ENCODE measurements at regions not wholly inside any gene's neighbourhood (a gene's known extent, or its start where the extent isn't known, plus 50 kb on each side); places are given as distances from the start of the nearest gene placed in this dataset.

- no peaks in the 10 kb centered on the region for H3K4me1 ChIP-seq (ENCODE audit: insufficient read depth, low read length, poor library complexity, severe bottlenecking)
Observed at GRCh38 chr3:76657909-76658308, 382.0 kb upstream of the ROBO2 start.

GRCh38 chr3:76661527-76662250, 378.2 kb upstream of the ROBO2 start:
- Histone ChIP-seq H3K4me3 (ENCODE audit: low read length, poor library complexity, severe bottlenecking) (no peak overlapping the region), H3K4me2 (ENCODE audit: low read depth, low read length, poor library complexity, severe bottlenecking) (no peak overlapping the region), H3K9ac (ENCODE audit: low read depth, low read length, poor library complexity, severe bottlenecking) (no peak overlapping the region)

More at GRCh38 chr3:76657909-76658308, 382.0 kb upstream of the ROBO2 start:
- H4K20me1 ChIP-seq (ENCODE audit: insufficient read depth, low read length, poor library complexity, severe bottlenecking), result no peaks in the 10 kb centered on the region
- no peak overlapping the region for H3K9ac ChIP-seq (ENCODE audit: low read depth, low read length, poor library complexity, severe bottlenecking)
- H3K79me2 ChIP-seq (ENCODE audit: insufficient read depth, low read length), result no peaks in the 10 kb centered on the region
- no peaks in the 10 kb centered on the region for H3K36me3 ChIP-seq (ENCODE audit: insufficient read depth, low read length)
- no peaks in the 10 kb centered on the region for H3F3A ChIP-seq (ENCODE audit: low read depth)
- no peak overlapping the region for H3K4me3 ChIP-seq (ENCODE audit: low read length, poor library complexity, severe bottlenecking)
- H3K9me2 ChIP-seq (replicated peaks; ENCODE audit: low read depth, low read length), result no peaks in the 10 kb centered on the region
- no peak overlapping the region for H2AFZ ChIP-seq (ENCODE audit: low read length)
- no peaks in the 10 kb centered on the region for H3K27me3 ChIP-seq (ENCODE audit: insufficient read depth, low read length, poor library complexity, severe bottlenecking)
- H3K9me3 ChIP-seq (ENCODE audit: insufficient read depth, low read depth, low read length), result no peaks in the 10 kb centered on the region
- TF ChIP-seq EZH2phosphoT487 (IDR thresholded peaks at IDR 0.05; ENCODE audit: borderline replicate concordance), result no peak
- no peak for TF ChIP-seq CTCF (conservative IDR thresholded peaks at IDR 0.05; ENCODE audit: low read length)
- no peak overlapping the region for H3K4me2 ChIP-seq (ENCODE audit: low read depth, low read length, poor library complexity, severe bottlenecking)

GRCh38 chr3:76664816-76665215, 375.1 kb upstream of the ROBO2 start:
- Histone ChIP-seq H3K9ac (ENCODE audit: low read depth, low read length, poor library complexity, severe bottlenecking) (no peak overlapping the region), H3K4me3 (ENCODE audit: low read length, poor library complexity, severe bottlenecking) (no peak overlapping the region)

More at GRCh38 chr3:76661527-76662250, 378.2 kb upstream of the ROBO2 start:
- H3K79me2 ChIP-seq (ENCODE audit: insufficient read depth, low read length), result no peaks in the 10 kb centered on the region
- no peak overlapping the region for H2AFZ ChIP-seq (ENCODE audit: low read length)
- H3K27me3 ChIP-seq (ENCODE audit: insufficient read depth, low read length, poor library complexity, severe bottlenecking), result no peaks in the 10 kb centered on the region
- H3K9me2 ChIP-seq (replicated peaks; ENCODE audit: low read depth, low read length), result no peaks in the 10 kb centered on the region
- no peaks in the 10 kb centered on the region for H3K9me3 ChIP-seq (ENCODE audit: insufficient read depth, low read depth, low read length)
- H3K36me3 ChIP-seq (ENCODE audit: insufficient read depth, low read length), result no peaks in the 10 kb centered on the region
- H3F3A ChIP-seq (ENCODE audit: low read depth), result no peaks in the 10 kb centered on the region
- H3K4me1 ChIP-seq (ENCODE audit: insufficient read depth, low read length, poor library complexity, severe bottlenecking), result no peaks in the 10 kb centered on the region
- TF ChIP-seq EZH2phosphoT487 (IDR thresholded peaks at IDR 0.05; ENCODE audit: borderline replicate concordance) (no peak), CTCF (conservative IDR thresholded peaks at IDR 0.05; ENCODE audit: low read length) (no peak)
- no peaks in the 10 kb centered on the region for H4K20me1 ChIP-seq (ENCODE audit: insufficient read depth, low read length, poor library complexity, severe bottlenecking)

More at GRCh38 chr3:76664816-76665215, 375.1 kb upstream of the ROBO2 start:
- Histone ChIP-seq H3K79me2 (ENCODE audit: insufficient read depth, low read length) (no peaks in the 10 kb centered on the region), H2AFZ (ENCODE audit: low read length) (no peak overlapping the region), H4K20me1 (ENCODE audit: insufficient read depth, low read length, poor library complexity, severe bottlenecking) (no peaks in the 10 kb centered on the region), H3K4me2 (ENCODE audit: low read depth, low read length, poor library complexity, severe bottlenecking) (no peak overlapping the region), H3K9me2 (replicated peaks; ENCODE audit: low read depth, low read length) (no peaks in the 10 kb centered on the region), H3F3A (ENCODE audit: low read depth) (no peaks in the 10 kb centered on the region), H3K36me3 (ENCODE audit: insufficient read depth, low read length) (no peaks in the 10 kb centered on the region), H3K4me1 (ENCODE audit: insufficient read depth, low read length, poor library complexity, severe bottlenecking) (no peaks in the 10 kb centered on the region), H3K27me3 (ENCODE audit: insufficient read depth, low read length, poor library complexity, severe bottlenecking) (no peaks in the 10 kb centered on the region), H3K9me3 (ENCODE audit: insufficient read depth, low read depth, low read length) (no peaks in the 10 kb centered on the region)
- TF ChIP-seq CTCF (conservative IDR thresholded peaks at IDR 0.05; ENCODE audit: low read length) (no peak), EZH2phosphoT487 (IDR thresholded peaks at IDR 0.05; ENCODE audit: borderline replicate concordance) (no peak)

All from Loucy (cell line).